A673 (cell line): ENCODE measurements at regions not wholly inside any gene's neighbourhood (a gene's known extent, or its start where the extent isn't known, plus 50 kb on each side); places are given as distances from the start of the nearest gene placed in this dataset.

Experiments
- EZH2 ChIP-seq: fragments of 200-600 bp; sonication (generic); IDR thresholded peaks from 2 replicates; pipeline ENCODE4 v1.6.1; 2017; ENCODE audit warnings: borderline replicate concordance, low read depth, mild to moderate bottlenecking, mixed read lengths, antibody characterized with exemption, low read length; ENCODE audit not compliant: poor library complexity, severe bottlenecking
- TF ChIP-seq, protein P1 (sequence below): fragments of 300-800, 200-600 bp; sonication (generic); conservative IDR thresholded peaks from 2 replicates; pipeline ENCODE4 v1.5.1; 2017; ENCODE audit warnings: low read depth, mild to moderate bottlenecking, antibody characterized with exemption, low read length, moderate library complexity, mixed read lengths

DNA sequence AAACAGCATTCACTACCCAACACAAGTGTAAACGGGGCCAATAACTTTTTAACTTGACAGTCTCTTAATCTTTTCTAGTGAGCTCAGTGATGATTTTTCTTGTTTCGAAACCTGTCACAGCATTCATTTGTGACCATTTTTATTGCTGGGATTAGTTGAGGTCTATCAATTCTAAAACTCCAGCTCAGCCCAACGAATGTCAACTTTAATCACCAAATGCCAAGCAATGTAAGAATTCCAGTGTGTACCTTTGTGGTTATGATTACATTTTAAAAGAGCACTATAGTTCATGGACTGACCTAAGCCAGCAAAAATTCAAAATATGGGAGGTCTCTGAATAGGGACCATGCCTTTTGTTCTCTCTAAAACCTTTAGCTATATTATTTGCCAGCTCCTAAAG is 694.3 kb upstream of the SGCG start:
- TF ChIP-seq, protein P1, sequence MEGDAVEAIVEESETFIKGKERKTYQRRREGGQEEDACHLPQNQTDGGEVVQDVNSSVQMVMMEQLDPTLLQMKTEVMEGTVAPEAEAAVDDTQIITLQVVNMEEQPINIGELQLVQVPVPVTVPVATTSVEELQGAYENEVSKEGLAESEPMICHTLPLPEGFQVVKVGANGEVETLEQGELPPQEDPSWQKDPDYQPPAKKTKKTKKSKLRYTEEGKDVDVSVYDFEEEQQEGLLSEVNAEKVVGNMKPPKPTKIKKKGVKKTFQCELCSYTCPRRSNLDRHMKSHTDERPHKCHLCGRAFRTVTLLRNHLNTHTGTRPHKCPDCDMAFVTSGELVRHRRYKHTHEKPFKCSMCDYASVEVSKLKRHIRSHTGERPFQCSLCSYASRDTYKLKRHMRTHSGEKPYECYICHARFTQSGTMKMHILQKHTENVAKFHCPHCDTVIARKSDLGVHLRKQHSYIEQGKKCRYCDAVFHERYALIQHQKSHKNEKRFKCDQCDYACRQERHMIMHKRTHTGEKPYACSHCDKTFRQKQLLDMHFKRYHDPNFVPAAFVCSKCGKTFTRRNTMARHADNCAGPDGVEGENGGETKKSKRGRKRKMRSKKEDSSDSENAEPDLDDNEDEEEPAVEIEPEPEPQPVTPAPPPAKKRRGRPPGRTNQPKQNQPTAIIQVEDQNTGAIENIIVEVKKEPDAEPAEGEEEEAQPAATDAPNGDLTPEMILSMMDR, result no peak
- no peak for TF ChIP-seq EZH2
